Fibroblast of lung (primary cell): ENCODE measurements at regions not wholly inside any gene's neighbourhood (a gene's known extent, or its start where the extent isn't known, plus 50 kb on each side); places are given as distances from the start of the nearest gene placed in this dataset.

ENCODE experiments used
- DNase-seq, 2 donors: peaks; one replicate each; pipeline versions ENCODE4 v3.0.0 to v3.0.0-alpha.2; 2010; ENCODE audit warnings: low read depth in 2 of 2
- H2AFZ ChIP-seq: 2 replicates; pipeline ENCODE4 v1.5.1; 2012; ENCODE audit warnings: low read length, control low read depth, inconsistent platforms
- H3K27ac ChIP-seq: 2 replicates; pipeline ENCODE4 v1.5.1; 2011; ENCODE audit warnings: low read length, control low read depth; ENCODE audit not compliant: insufficient read depth
- H3K27me3 ChIP-seq: 2 replicates; pipeline ENCODE4 v1.5.1; 2011; ENCODE audit warnings: mild to moderate bottlenecking, low read length; ENCODE audit not compliant: control insufficient read depth, insufficient read depth
- H3K36me3 ChIP-seq: 2 replicates; pipeline ENCODE4 v1.5.1; 2011; ENCODE audit warnings: low read length; ENCODE audit not compliant: control insufficient read depth, insufficient read depth
- H3K4me1 ChIP-seq: 2 replicates; pipeline ENCODE4 v1.5.1; 2011; ENCODE audit warnings: low read length; ENCODE audit not compliant: control insufficient read depth, insufficient read depth; ENCODE audit errors: extremely low read depth
- H3K4me2 ChIP-seq: 2 replicates; pipeline ENCODE4 v1.5.1; 2011; ENCODE audit warnings: low read length, control low read depth; ENCODE audit not compliant: insufficient read depth; ENCODE audit errors: extremely low read depth
- H3K4me3 ChIP-seq, 4 experiments: fragments of 200-600 bp in 1 of 4; sonication (generic) in 1 of 4; replicated peaks in 1 of 4; 2 replicates each; pipeline ENCODE4 v1.5.1; 2011 to 2016; ENCODE audit warnings: low read length in 4 of 4, low read depth in 3 of 4, mild to moderate bottlenecking in 3 of 4, control low read depth in 2 of 4, inconsistent platforms in 1 of 4, mixed read lengths in 1 of 4; ENCODE audit not compliant: insufficient read depth in 1 of 4; ENCODE audit errors: control extremely low read depth in 1 of 4
- H3K79me2 ChIP-seq: 2 replicates; pipeline ENCODE4 v1.5.1; 2012; ENCODE audit warnings: mild to moderate bottlenecking, low read length, inconsistent platforms; ENCODE audit not compliant: control insufficient read depth, insufficient read depth
- H3K9ac ChIP-seq: 2 replicates; pipeline ENCODE4 v1.5.1; 2011; ENCODE audit warnings: mild to moderate bottlenecking, low read length, control low read depth; ENCODE audit not compliant: insufficient read depth
- H3K9me3 ChIP-seq: 2 replicates; pipeline ENCODE4 v1.5.1; 2012; ENCODE audit warnings: low read depth, low read length; ENCODE audit not compliant: control insufficient read depth, insufficient read depth
- H4K20me1 ChIP-seq: 2 replicates; pipeline ENCODE4 v1.5.1; 2011; ENCODE audit warnings: low read length; ENCODE audit not compliant: control insufficient read depth, insufficient read depth; ENCODE audit errors: extremely low read depth
- CTCF ChIP-seq, 2 donors: IDR thresholded peaks in 1 of 2; conservative IDR thresholded peaks in 1 of 2; 1 replicate in 1 of 2; 2 replicates in 1 of 2; pipeline ENCODE4 v1.5.1; 2011 to 2012; ENCODE audit warnings: low read length in 2 of 2, control low read depth in 1 of 2, inconsistent platforms in 1 of 2, low read depth in 1 of 2, mild to moderate bottlenecking in 1 of 2
- EZH2 ChIP-seq: IDR thresholded peaks from 2 replicates; pipeline ENCODE4 v1.5.1; 2012; ENCODE audit warnings: low read length, control low read depth, mild to moderate bottlenecking; ENCODE audit errors: missing control alignments

DNA sequence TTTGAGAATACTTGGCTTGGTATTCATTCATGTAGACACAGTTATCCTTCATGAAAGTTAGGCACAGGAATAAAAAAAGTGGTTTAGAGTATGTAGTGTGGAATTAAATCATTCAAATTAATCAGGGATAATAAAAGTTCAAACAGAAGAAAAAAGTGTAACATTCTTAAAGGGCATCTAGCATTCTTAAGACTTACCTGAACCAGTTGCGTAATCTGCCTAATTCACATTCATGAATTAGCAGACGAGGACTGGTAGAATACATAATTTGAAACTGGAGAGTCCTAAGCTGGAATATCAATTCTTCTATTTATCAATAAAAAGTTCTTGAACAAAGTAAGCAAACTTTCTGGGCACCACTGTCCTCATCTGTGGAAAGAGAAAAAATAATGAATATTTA, 157.0 kb upstream of the DEPDC1 start:
- Histone ChIP-seq H3K4me3 (no peak overlapping the region), H3K36me3 (no peaks in the 10 kb centered on the region), H3K9me3 (no peaks in the 10 kb centered on the region), H3K4me2 (no peak overlapping the region), H3K9ac (no peak overlapping the region), H2AFZ (no peak overlapping the region), H3K4me1 (no peaks in the 10 kb centered on the region), H4K20me1 (no peaks in the 10 kb centered on the region), H3K27me3 (no peaks in the 10 kb centered on the region), H3K27ac (no peak overlapping the region), H3K79me2 (no peaks in the 10 kb centered on the region)
- TF ChIP-seq EZH2 (no peak), CTCF (conservative IDR thresholded peaks at IDR 0.05 in 1 of 2, IDR thresholded peaks at IDR 0.05 in 1 of 2; ENCODE audit: low read depth in 1 of 2, low read length in 2 of 2) (no peak)
- no peak for DNase-seq

- TF ChIP-seq CTCF (conservative IDR thresholded peaks at IDR 0.05 in 1 of 2, IDR thresholded peaks at IDR 0.05 in 1 of 2; ENCODE audit: low read depth in 1 of 2, low read length in 2 of 2): no peak
- no peaks in the 10 kb centered on the region for H3K79me2 ChIP-seq
- no peak overlapping the region for H3K4me3 ChIP-seq
- H3K4me1 ChIP-seq: no peaks in the 10 kb centered on the region
- H3K9ac ChIP-seq: no peak overlapping the region
- no peak overlapping the region for H3K4me2 ChIP-seq
- no peaks in the 10 kb centered on the region for H4K20me1 ChIP-seq
- peak in 1 of 2 donors; percentile 39 for DNase-seq
- no peak overlapping the region for H3K27ac ChIP-seq
- no peaks in the 10 kb centered on the region for H3K27me3 ChIP-seq
- no peaks in the 10 kb centered on the region for H3K36me3 ChIP-seq
- H2AFZ ChIP-seq: no peak overlapping the region
- no peaks in the 10 kb centered on the region for H3K9me3 ChIP-seq
These were observed 176.9 kb upstream of the DEPDC1 start for GRCh38 chr1:68673771-68674170.

GRCh38 chr1:68675336-68675735, 178.5 kb upstream of the DEPDC1 start:
- no peaks in the 10 kb centered on the region for H3K9me3 ChIP-seq
- H3K4me3 ChIP-seq: no peak overlapping the region
- no peak overlapping the region for H3K9ac ChIP-seq
- no peaks in the 10 kb centered on the region for H4K20me1 ChIP-seq
- TF ChIP-seq EZH2: no peak
- no peak for TF ChIP-seq CTCF (conservative IDR thresholded peaks at IDR 0.05 in 1 of 2, IDR thresholded peaks at IDR 0.05 in 1 of 2; ENCODE audit: low read depth in 1 of 2, low read length in 2 of 2)
- H3K27ac ChIP-seq: no peak overlapping the region
- no peaks in the 10 kb centered on the region for H3K27me3 ChIP-seq
- H3K4me1 ChIP-seq: no peaks in the 10 kb centered on the region
- H2AFZ ChIP-seq: no peak overlapping the region
- no peak overlapping the region for H3K4me2 ChIP-seq
- peak in 1 of 2 donors; percentile 9 for DNase-seq
- H3K36me3 ChIP-seq: no peaks in the 10 kb centered on the region
- no peaks in the 10 kb centered on the region for H3K79me2 ChIP-seq
